A204.1 (cell line): ENCODE measurements at regions not wholly inside any gene's neighbourhood (a gene's known extent, or its start where the extent isn't known, plus 50 kb on each side); places are given as distances from the start of the nearest gene placed in this dataset.

Source experiments
- FAIRE-seq: peaks from 2 replicates; lab custom pipeline; 2012; peaks lifted over from hg19 to GRCh38; lab: Jason Lieb, UNC

- FAIRE-seq, result no peak
Measured at GRCh38 chr11:105229761-105230160, 90.2 kb upstream of the CARD18 start.

DNA sequence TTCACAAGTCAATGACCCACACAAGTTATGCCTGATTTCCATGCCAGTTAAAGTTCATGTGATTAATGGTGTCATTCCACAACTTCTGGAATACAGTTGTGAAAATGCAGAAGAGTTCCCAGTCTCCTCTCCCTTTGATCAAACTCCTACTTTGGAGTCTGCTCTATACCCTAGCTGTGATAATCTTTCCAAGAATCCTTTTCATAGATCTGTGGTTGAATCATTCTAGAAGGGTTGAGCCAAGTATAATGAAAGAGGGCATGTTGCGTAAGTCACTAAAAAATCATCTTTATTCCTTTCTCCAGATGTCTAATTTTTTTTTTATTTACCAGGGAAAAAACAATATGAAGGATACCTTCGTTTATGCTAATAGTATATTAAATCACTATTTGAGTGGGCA is 89.7 kb upstream of the CARD18 start:
- FAIRE-seq, result no peak

DNA sequence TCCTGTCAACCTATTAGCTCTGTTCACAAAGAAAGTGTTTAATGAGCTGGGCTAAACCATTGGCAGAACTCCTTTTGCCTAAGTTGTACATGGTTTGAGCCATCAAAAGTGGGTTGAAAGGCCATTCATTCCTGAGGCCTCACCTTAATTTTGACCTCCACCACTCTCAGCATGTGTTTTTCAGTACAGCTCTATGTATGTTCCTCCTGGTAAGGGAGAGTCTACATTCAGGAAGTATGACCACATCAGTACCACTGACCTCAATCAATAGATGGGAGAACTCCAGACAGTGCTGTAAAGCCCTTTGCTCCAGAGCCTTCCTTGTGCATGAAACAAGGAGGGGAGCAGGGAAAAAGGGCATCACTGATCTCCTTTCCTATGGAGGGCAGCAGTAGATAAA is 87.8 kb upstream of the CARD18 start:
- no peak for FAIRE-seq

- no peak for FAIRE-seq
Measured at GRCh38 chr11:105226766-105227165, 87.2 kb upstream of the CARD18 start.

GRCh38 chr11:105226091-105226490 is 86.5 kb upstream of the CARD18 start:
- FAIRE-seq, result no peak

- FAIRE-seq, result no peak
Measured at GRCh38 chr11:105224482-105225253, 85.1 kb upstream of the CARD18 start.

DNA sequence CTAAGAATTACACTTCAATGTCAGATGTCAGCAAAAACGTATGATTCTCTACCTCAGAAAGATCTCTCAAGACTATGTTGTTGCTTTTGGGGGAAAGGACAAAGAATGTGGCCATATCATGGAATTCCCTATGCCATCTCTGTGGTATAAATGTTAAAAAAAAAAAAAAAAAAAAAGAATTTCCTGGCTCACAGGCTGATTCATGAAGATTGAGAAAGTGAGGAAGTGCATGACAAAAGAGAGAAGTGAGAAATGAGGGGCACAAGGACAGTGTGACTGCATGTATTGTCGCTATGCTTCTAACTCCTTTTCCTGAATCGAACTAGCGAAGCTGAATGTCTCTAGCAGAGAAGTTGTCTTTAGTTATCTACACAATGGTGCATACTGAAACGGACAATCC is 80.6 kb upstream of the CARD18 start:
- no peak for FAIRE-seq

- no peak for FAIRE-seq
Measured at GRCh38 chr11:105219670-105220069, 80.1 kb upstream of the CARD18 start.

DNA sequence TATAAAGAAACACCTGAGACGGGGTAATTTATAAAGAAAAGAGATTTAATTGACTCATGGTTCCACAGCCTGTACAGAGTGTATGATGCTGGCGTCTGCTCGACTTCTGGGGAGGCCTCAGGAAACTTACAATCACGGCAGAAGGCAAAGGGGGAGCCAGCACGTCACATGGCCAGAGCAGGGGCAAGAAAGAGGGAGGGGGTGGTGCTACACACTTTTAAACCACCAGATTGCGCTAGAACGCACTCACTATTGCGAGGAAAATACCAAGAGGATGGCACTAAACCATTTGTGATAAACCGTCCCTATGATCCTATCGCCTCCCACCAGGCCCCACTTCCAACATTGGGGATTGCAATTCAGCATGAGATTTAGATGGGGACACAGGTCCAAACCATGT is 79.7 kb upstream of the CARD18 start:
- FAIRE-seq, result no peak

- FAIRE-seq, result no peak
Measured at GRCh38 chr11:105215528-105215927, 76.0 kb upstream of the CARD18 start.

- no peak for FAIRE-seq
Measured at GRCh38 chr11:105211806-105212554, 72.4 kb upstream of the CARD18 start.

DNA sequence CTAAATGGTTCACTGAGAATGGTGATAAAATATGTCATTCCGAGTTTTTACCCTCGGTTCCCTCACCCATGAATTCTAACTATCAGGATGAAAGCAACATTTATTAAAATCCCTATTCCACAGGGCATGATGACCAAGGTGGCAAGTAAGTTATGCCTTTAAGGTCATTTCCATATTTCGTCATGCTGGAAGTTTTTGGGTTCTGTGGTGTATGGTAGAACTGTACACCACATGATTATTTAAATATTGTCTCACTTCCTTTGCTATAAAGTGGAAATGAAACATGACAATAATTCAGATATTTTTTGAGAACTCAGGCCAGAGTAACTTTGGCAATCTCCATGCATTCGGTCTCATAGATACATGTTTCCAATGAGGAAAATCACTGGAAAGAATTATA is 68.5 kb upstream of the CARD18 start:
- FAIRE-seq, result no peak

DNA sequence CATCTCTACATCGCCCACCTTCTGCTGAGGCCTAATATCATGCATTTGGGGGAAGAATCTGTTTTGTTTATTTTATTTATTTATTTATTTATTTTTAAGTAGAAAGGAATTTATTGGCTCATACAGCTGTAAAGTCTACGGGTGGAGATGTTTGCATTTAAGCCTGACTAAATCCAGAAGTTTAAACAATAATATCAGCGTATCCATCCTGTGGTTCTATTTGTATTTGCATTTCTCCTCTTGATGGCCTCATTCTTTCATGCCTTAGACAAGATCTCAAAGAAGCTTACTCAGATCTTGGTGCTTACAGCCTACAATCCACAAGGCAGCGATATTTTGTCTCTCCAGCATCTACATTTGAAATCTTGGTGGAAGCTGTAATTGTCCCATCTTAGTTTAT is 67.1 kb upstream of the CARD18 start:
- FAIRE-seq, result no peak

DNA sequence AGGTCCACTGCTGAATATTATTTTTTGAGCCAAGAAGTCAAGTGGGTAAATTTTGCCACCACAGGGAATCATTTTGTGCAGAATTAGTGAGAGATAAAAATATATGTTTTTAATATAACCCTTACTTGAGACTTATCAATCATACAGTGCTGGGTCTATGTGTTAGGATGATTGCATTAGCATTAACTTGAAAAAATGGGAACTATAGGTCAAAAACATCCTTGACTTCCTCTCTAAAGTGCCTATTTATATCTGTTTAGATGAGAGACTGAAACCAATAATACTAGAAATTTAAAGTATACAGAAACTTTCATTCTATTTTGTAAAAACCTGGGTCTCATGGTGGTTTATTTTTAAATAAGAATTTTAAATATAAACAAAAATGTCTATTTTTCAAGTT is 65.1 kb upstream of the CARD18 start:
- no peak for FAIRE-seq

GRCh38 chr11:105203569-105204240 is 64.1 kb upstream of the CARD18 start:
- no peak for FAIRE-seq

GRCh38 chr11:105202844-105203548 is 63.4 kb upstream of the CARD18 start:
- FAIRE-seq, result no peak

- no peak for FAIRE-seq
Measured at GRCh38 chr11:105202422-105202821, 62.9 kb upstream of the CARD18 start.

DNA sequence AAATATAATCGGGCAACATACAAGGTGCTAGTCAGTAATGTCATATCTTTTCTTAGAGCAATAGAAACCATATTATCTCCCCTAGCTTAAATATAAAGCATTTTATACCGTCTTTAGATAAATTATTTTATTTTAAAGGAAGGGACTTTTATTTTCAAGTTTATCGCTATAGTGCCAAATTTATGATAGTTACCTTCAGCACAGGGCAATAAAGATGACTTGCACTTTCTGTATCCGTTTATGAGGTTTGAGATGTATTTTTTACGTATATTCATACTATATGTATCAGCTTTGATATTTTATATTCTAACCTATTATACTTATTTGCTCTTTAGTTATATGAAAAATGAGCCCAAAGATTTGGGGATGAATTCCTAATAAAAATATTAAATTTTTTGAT is 61.6 kb upstream of the CARD18 start:
- no peak for FAIRE-seq

DNA sequence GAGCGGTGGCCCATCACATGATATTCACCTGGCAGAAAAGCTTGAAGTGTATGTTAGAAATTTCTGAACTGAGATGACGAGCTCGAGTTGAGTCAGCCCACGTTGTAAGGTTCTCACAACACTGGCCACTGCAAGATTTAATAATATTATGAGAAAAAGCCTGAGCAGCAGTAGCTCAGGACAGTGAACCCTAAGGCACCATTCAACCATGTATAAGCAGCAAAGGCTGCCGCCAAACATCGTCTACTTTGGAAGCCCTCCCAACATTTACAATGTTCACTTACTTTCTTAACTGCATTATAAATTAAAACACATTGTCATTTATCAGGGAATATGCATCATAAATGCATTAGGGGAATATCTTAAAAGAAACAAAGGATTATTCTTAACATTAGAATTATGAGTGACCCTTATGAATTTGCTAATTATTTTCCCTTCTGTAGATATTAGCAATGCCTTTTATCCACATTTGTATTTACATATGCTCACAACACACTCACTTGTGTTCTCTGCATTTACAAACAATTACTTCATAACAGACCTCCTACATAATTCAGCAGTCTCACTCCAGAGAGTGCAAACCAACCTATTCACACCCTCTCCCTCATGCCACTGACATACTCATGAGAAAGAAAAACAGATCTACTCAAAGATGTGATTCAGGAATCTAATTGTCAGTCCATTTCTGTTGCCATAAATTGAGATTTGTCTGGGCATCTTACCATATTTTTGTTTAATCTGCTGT is 57.7 kb upstream of the CARD18 start:
- FAIRE-seq, result no peak

- peak; percentile 94 for FAIRE-seq
Measured at GRCh38 chr11:105193260-105193659, 53.7 kb upstream of the CARD18 start.

- FAIRE-seq, result no peak
Measured at GRCh38 chr11:105192115-105192514, 52.5 kb upstream of the CARD18 start.

- no peak for FAIRE-seq
Measured at GRCh38 chr11:105189581-105189980, 50.0 kb upstream of the CARD18 start.
